Fibroblast of lung (primary cell): ENCODE measurements at regions not wholly inside any gene's neighbourhood (a gene's known extent, or its start where the extent isn't known, plus 50 kb on each side); places are given as distances from the start of the nearest gene placed in this dataset.
"Not testable (repeated sequence)": the region's sequence is repeated elsewhere in the genome, so short reads cannot be mapped to it uniquely, and the experiment has no call there.

ENCODE experiments used
- EZH2 ChIP-seq: IDR thresholded peaks from 2 replicates; pipeline ENCODE4 v1.5.1; 2012; ENCODE audit warnings: low read length, control low read depth, mild to moderate bottlenecking; ENCODE audit errors: missing control alignments
- TF ChIP-seq, protein P1 (sequence below), 2 donors: IDR thresholded peaks in 1 of 2; conservative IDR thresholded peaks in 1 of 2; 1 replicate in 1 of 2; 2 replicates in 1 of 2; pipeline ENCODE4 v1.5.1; 2011 to 2012; ENCODE audit warnings: low read length in 2 of 2, control low read depth in 1 of 2, inconsistent platforms in 1 of 2, low read depth in 1 of 2, mild to moderate bottlenecking in 1 of 2

DNA sequence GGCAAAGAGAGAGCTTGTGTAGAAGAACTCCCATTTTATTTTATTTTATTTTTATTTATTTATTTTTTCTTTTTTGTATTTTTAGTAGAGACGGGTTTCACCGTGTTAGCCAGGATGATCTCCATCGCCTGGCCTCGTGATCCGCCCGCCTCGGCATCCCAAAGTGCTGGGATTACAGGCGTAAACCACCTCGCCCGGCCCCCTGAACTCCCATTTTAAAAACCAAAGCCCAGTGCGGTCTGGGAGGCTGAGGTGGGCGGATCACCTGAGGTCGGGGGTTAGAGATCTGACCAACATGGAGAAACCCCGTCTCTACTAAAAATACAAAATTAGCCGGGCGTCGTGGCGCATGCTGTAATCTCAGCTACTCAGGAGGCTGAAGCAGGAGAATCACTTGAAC, 267.8 kb upstream of the ZNF804A start:
- TF ChIP-seq, protein P1, sequence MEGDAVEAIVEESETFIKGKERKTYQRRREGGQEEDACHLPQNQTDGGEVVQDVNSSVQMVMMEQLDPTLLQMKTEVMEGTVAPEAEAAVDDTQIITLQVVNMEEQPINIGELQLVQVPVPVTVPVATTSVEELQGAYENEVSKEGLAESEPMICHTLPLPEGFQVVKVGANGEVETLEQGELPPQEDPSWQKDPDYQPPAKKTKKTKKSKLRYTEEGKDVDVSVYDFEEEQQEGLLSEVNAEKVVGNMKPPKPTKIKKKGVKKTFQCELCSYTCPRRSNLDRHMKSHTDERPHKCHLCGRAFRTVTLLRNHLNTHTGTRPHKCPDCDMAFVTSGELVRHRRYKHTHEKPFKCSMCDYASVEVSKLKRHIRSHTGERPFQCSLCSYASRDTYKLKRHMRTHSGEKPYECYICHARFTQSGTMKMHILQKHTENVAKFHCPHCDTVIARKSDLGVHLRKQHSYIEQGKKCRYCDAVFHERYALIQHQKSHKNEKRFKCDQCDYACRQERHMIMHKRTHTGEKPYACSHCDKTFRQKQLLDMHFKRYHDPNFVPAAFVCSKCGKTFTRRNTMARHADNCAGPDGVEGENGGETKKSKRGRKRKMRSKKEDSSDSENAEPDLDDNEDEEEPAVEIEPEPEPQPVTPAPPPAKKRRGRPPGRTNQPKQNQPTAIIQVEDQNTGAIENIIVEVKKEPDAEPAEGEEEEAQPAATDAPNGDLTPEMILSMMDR (conservative IDR thresholded peaks at IDR 0.05 in 1 of 2, IDR thresholded peaks at IDR 0.05 in 1 of 2; ENCODE audit: low read depth in 1 of 2, low read length in 2 of 2) = not testable (repeated sequence)
- TF ChIP-seq EZH2 = not testable (repeated sequence)
